D721Med (cell line): ENCODE measurements at regions not wholly inside any gene's neighbourhood (a gene's known extent, or its start where the extent isn't known, plus 50 kb on each side); places are given as distances from the start of the nearest gene placed in this dataset.
"Not testable (repeated sequence)": the region's sequence is repeated elsewhere in the genome, so short reads cannot be mapped to it uniquely, and the experiment has no call there.

Experiments
- DNase-seq: peaks from one replicate; pipeline ENCODE4 v3.0.0; 2011; ENCODE audit warnings: low spot score; ENCODE audit not compliant: insufficient read length
- FAIRE-seq: peaks from 2 replicates; lab custom pipeline; 2011; peaks lifted over from hg19 to GRCh38; lab: Jason Lieb, UNC
- CTCF ChIP-seq: IDR thresholded peaks from 2 replicates; pipeline ENCODE4 v1.5.1; 2012; ENCODE audit warnings: mild to moderate bottlenecking, control low read depth; ENCODE audit not compliant: insufficient read depth; ENCODE audit errors: missing control alignments

- TF ChIP-seq CTCF, result no peak
- DNase-seq (no peak), FAIRE-seq (no peak)
Observed at GRCh38 chr9:85858056-85858750, 82.7 kb upstream of the NAA35 start.

- FAIRE-seq (no peak), DNase-seq (no peak)
- TF ChIP-seq CTCF, result no peak
Observed at GRCh38 chr9:85859765-85860164, 81.2 kb upstream of the NAA35 start.

GRCh38 chr9:85861882-85862281 lies 79.1 kb upstream of the NAA35 start:
- FAIRE-seq, DNase-seq: not testable (repeated sequence)

- no peak for TF ChIP-seq CTCF
- DNase-seq (no peak), FAIRE-seq (no peak)
Observed at GRCh38 chr9:85863875-85864274, 77.1 kb upstream of the NAA35 start.

GRCh38 chr9:85871008-85871407 lies 69.9 kb upstream of the NAA35 start:
- DNase-seq (no peak), FAIRE-seq (no peak)
- no peak for TF ChIP-seq CTCF

GRCh38 chr9:85871683-85872082 lies 69.3 kb upstream of the NAA35 start:
- not testable (repeated sequence) for DNase-seq, FAIRE-seq

- no peak for FAIRE-seq
- DNase-seq, result no peak
- no peak for TF ChIP-seq CTCF
Observed at GRCh38 chr9:85872463-85872862, 68.5 kb upstream of the NAA35 start.

GRCh38 chr9:85876628-85877027 lies 64.3 kb upstream of the NAA35 start:
- FAIRE-seq, result no peak
- DNase-seq, result no peak
- no peak for TF ChIP-seq CTCF

GRCh38 chr9:85878872-85879597 lies 61.9 kb upstream of the NAA35 start:
- FAIRE-seq, DNase-seq: not testable (repeated sequence)

- not testable (repeated sequence) for FAIRE-seq, DNase-seq
Observed at GRCh38 chr9:85880507-85880906, 60.4 kb upstream of the NAA35 start.
